Naive thymus-derived CD8-positive, alpha-beta T cell (primary cell): ENCODE measurements at regions not wholly inside any gene's neighbourhood (a gene's known extent, or its start where the extent isn't known, plus 50 kb on each side); places are given as distances from the start of the nearest gene placed in this dataset.
"Not testable (repeated sequence)": the region's sequence is repeated elsewhere in the genome, so short reads cannot be mapped to it uniquely, and the experiment has no call there.

Experiments
- ATAC-seq, 2 donors: fragments of 150-1000 bp; cut with Tn5 transposase in 1 of 2; sonication (Bioruptor Pico), chemical (Tn5 transposase) in 1 of 2; 1 replicate in 1 of 2; 2 replicates in 1 of 2; pipeline ENCODE4 v1.10.0; 2021; ENCODE audit warnings: mild to moderate bottlenecking in 2 of 2, moderate library complexity in 2 of 2
- POLR2A ChIA-PET: fragments of 350-600 bp; sonication (Branson Sonifier 250); formaldehyde crosslinking; loops from one replicate; lab custom pipeline; 2021; ENCODE audit warnings: antibody characterized with exemption; lab: Charles Lee
- DNase-seq, 10 donors: peaks; one replicate each; pipeline versions ENCODE4 v3.0.0 to v3.0.0-alpha.2; 2020 to 2022
- H3K27ac Mint-ChIP-seq, 10 donors: one replicate each; pipeline ENCODE4 v1.8.0; 2020 to 2022; ENCODE audit warnings: mild to moderate bottlenecking in 10 of 10, mixed read lengths in 10 of 10, moderate library complexity in 4 of 10, inconsistent platforms in 1 of 10
- H3K27me3 Mint-ChIP-seq, 5 donors: one replicate each; pipeline ENCODE4 v1.8.0; 2021 to 2022; ENCODE audit warnings: mixed read lengths in 5 of 5
- H3K36me3 Mint-ChIP-seq, 3 donors: one replicate each; pipeline ENCODE4 v1.8.0; 2020 to 2022; ENCODE audit warnings: mixed read lengths in 3 of 3, mild to moderate bottlenecking in 2 of 3, inconsistent platforms in 1 of 3
- H3K4me1 Mint-ChIP-seq, 4 donors: one replicate each; pipeline ENCODE4 v1.8.0; 2021 to 2022; ENCODE audit warnings: mixed read lengths in 4 of 4
- H3K4me3 Mint-ChIP-seq, 10 donors: one replicate each; pipeline ENCODE4 v1.8.0; 2020 to 2022; ENCODE audit warnings: mild to moderate bottlenecking in 10 of 10, mixed read lengths in 10 of 10, moderate library complexity in 6 of 10, inconsistent platforms in 1 of 10
- H3K9me3 Mint-ChIP-seq, 9 donors: one replicate each; pipeline ENCODE4 v1.8.0; 2020 to 2022; ENCODE audit warnings: mixed read lengths in 9 of 9, mild to moderate bottlenecking in 3 of 9, inconsistent platforms in 1 of 9, moderate library complexity in 1 of 9

DNA sequence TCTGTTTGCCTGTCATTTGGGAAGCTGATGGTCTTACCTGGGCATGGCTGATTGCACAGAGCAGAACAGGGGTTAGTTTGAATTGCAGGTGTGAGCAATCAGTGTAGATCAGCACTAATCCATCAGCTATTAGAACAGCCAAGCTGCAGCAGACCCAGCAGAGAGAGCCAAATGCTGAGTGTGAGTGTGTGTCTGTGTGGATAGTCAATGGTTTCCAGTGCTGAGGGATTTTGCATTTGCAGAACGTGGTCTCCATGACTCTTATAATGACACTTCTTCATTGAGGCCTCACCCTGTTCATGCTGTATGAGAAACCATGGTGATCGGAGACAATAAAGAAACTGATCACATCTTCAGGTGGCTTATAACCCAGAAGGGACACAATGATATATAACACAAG, 312.1 kb downstream of the SOX2 start:
- Mint-ChIP-seq H3K36me3 (no peaks in the 10 kb centered on the region), H3K4me1 (no peaks in the 10 kb centered on the region), H3K9me3 (peaks cover 0 to 3% (median 0%) of the 10 kb centered on the region in 9 donors), H3K27me3 (peaks cover 0 to 5% (median 0%) of the 10 kb centered on the region in 5 donors), H3K27ac (no peak overlapping the region), H3K4me3 (no peak overlapping the region)
- DNase-seq: no peak
- POLR2A ChIA-PET: no interaction called here
- no peak for ATAC-seq

DNA sequence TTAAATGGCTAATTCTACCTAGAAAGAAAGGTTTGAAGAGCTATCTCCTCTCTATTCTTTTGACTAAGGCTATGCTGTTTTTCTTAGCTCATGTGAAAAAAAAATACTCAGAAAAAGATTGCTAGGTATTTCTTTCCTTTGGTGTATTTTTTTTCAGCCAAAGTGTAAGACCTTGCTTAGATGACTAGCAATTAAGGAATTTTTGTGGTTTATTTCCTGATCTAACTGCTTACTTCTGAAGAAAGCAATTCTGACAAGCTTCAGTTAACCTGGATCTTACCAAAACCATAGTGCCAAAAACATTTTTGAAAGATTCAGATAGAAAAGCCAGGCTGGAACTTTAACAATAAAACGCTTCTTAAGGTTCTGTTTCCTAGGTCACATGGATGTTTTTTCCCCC, 315.6 kb downstream of the SOX2 start:
- POLR2A ChIA-PET: no interaction called here
- Mint-ChIP-seq H3K27me3 (no peaks in the 10 kb centered on the region), H3K36me3 (no peaks in the 10 kb centered on the region), H3K27ac (no peak overlapping the region), H3K4me1 (no peaks in the 10 kb centered on the region), H3K9me3 (peaks cover 0 to 5% (median 0%) of the 10 kb centered on the region in 9 donors), H3K4me3 (no peak overlapping the region)
- DNase-seq (no peak), ATAC-seq (no peak)

DNA sequence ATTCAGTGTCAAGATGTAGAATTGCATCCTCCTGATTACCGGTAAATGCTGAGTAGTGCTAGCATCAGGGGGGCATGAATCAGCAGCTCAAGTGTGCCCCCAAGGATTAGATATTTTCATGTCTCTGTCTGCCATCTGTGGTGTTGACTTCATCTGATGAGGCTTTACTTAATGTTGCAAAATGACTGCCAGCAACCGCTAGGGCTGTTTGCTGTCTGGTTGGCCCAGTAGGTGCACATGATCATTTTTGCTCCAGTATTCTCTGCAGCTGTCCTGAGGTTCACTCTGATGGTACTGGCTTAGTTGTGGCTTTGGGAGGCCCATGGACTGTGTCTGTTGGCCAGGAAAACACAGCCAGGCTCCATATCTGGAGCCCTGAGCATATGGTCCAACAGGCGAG, 316.4 kb downstream of the SOX2 start:
- DNase-seq (no peak), ATAC-seq (no peak)
- Mint-ChIP-seq H3K27ac (no peak overlapping the region), H3K9me3 (peaks cover 0 to 5% (median 0%) of the 10 kb centered on the region in 9 donors), H3K4me3 (no peak overlapping the region), H3K27me3 (no peaks in the 10 kb centered on the region), H3K36me3 (no peaks in the 10 kb centered on the region), H3K4me1 (no peaks in the 10 kb centered on the region)
- POLR2A ChIA-PET: no interaction called here

DNA sequence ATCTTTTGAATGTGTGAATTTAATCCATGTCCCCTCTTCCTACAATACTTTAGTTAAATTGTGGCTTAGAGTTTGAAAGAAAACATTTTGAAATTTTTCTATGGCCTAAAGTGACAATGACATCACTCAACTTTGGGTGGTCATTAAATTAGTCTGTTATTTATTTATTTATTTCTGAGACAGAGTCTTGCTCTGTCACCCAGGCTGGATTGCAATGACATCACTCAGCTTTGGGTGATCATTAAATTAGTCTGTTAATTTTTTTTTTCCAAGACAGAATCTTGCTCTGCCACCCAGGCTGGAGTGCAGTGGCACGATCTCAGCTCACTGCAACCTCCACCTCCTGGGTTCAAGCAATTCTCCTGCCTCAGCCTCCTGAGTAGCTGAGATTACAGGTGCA, 322.5 kb downstream of the SOX2 start:
- ATAC-seq, H3K4me3 Mint-ChIP-seq, DNase-seq, H3K27ac Mint-ChIP-seq, POLR2A ChIA-PET, H3K27me3 Mint-ChIP-seq, H3K36me3 Mint-ChIP-seq, H3K4me1 Mint-ChIP-seq: not testable (repeated sequence)
- H3K9me3 Mint-ChIP-seq: peaks cover 0 to 11% (median 5%) of the 10 kb centered on the region in 9 donors

DNA sequence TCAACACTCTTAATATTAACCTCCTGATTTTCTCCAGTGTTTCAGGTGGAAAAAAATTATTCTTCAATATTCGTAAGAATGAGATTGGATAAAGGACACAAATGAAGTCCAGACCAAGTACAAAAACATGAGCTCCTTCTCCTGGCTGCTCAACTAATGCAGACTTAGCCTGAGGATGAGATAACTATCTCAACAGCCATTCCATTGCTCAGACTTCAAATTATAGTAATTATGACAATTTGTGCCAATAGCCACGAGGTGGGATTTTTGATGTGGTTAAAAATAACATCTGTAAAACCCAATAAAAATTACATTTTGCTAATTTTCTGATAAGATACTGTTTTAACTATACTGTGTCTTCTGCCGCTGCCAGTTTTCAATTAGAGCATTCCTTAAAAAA, 323.6 kb downstream of the SOX2 start:
- POLR2A ChIA-PET: no interaction called here
- Mint-ChIP-seq H3K36me3 (no peaks in the 10 kb centered on the region), H3K27ac (no peak overlapping the region)

DNA sequence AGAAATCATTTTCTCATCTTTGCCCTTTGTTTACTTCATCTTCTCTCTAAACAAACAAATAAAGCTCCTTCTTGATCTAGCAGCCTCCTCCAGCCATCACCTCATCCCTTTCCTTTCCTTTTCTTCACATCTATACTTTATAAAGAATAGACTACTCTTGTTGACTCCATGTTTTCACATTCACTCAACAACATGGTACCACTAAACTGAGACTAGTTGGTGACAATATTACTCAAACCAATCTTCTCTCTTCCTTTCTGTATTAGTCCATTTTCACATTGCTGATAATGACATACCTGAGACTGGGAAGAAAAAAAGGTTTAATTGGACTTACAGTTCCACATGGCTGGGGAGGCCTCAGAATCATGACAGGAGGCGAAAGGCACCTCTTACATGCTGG, 324.7 kb downstream of the SOX2 start:
- Mint-ChIP-seq H3K4me1 (no peaks in the 10 kb centered on the region), H3K27me3 (no peaks in the 10 kb centered on the region), H3K4me3 (no peak overlapping the region), H3K9me3 (peaks cover 0 to 11% (median 3%) of the 10 kb centered on the region in 9 donors), H3K27ac (no peak overlapping the region), H3K36me3 (no peaks in the 10 kb centered on the region)
- DNase-seq: no peak
- POLR2A ChIA-PET: no interaction called here
- no peak for ATAC-seq

More for the DNA sequence above, 323.6 kb downstream of the SOX2 start:
- DNase-seq (no peak), ATAC-seq (no peak)
- Mint-ChIP-seq H3K4me3 (no peak overlapping the region), H3K9me3 (peaks cover 0 to 11% (median 3%) of the 10 kb centered on the region in 9 donors), H3K4me1 (no peaks in the 10 kb centered on the region), H3K27me3 (no peaks in the 10 kb centered on the region)

DNA sequence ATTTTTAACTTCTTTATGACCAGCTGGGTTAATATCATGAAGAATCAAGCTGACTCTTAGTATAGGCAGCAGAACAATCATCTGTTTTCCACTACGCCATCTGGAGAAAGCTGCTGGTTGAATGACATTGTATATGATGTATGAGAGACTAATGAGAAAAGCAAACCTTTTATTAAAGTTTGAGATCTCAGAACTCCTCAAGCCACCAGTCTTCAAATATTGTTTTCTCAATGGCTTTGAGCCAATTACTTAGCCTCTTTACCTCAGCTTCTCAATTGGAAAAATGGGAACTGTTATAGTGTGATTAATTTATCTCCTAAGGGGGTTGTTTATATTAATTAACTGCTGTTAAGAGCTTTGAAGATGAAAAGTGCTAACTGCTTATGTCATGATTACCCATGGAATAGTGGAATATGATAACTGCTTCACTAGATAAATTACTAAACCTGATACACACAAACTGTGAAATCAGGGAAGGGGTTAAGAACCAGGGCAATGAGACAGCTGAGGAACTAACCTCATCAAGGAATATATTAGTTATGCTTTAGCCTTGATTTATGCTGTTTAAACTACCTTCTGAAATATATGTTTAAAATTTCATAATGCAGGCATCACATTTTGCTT, 330.1 kb downstream of the SOX2 start:
- Mint-ChIP-seq H3K36me3 (no peaks in the 10 kb centered on the region), H3K27me3 (no peaks in the 10 kb centered on the region), H3K27ac (no peak overlapping the region), H3K4me1 (no peaks in the 10 kb centered on the region), H3K9me3 (peaks cover 0 to 14% (median 6%) of the 10 kb centered on the region in 9 donors), H3K4me3 (no peak overlapping the region)
- no peak for DNase-seq
- POLR2A ChIA-PET: no interaction called here
- ATAC-seq: no peak

DNA sequence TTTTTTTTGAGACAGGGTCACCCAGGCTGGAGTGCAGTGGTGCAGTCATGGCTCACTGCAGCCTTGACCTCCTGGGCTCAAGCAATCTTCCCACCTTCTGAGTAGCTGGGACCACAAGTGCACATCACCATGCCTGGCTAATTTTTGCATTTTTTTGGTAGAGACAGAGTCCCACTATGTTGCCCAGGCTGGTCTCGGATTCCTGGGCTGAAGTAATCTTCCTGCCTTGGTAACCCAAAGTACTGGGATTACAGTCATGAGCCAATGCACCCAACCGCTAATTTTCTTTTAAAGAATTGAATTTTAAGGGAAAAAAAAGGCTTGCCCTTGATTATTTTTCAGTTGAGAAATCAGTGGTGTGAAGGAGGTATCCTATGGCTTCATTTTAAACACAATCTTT, 334.0 kb downstream of the SOX2 start:
- ATAC-seq (no peak), DNase-seq (no peak)
- POLR2A ChIA-PET: no interaction called here
- no peaks in the 10 kb centered on the region for H3K27me3 Mint-ChIP-seq
- H3K4me1 Mint-ChIP-seq: no peaks in the 10 kb centered on the region
- H3K36me3 Mint-ChIP-seq: no peaks in the 10 kb centered on the region
- H3K4me3 Mint-ChIP-seq: no peak overlapping the region
- H3K9me3 Mint-ChIP-seq: peaks cover 0 to 23% (median 5%) of the 10 kb centered on the region in 9 donors
- H3K27ac Mint-ChIP-seq: no peak overlapping the region

DNA sequence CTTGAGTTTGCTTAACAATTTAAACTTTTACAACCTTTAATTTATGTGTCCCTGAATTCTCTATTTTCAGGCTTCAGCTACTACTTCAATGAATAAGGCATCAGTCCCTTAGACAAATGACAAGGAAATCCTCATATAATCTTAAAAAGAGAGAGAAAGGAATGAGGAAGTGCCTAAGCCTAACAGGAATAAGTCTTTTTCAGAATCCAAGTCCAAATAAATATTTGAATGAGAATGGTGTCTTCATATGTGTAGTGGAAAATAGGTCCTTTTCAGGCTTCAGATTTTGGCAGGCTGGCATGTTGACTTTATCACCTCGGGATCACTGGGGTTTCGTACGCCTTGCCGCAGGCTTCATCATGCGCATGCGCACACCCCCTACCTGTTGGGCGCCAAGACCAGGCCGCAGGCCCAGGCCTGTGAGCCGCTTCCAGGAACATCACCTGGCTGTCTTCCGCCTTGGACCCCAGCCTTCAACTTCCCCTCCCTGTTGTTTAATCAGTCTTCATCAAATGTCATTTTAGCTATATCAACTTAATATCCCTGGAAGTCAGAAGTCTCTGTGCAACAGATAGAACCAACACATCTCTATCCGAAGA, 334.5 kb downstream of the SOX2 start:
- no peak overlapping the region for H3K4me3 Mint-ChIP-seq
- H3K4me1 Mint-ChIP-seq: no peaks in the 10 kb centered on the region
- no peaks in the 10 kb centered on the region for H3K36me3 Mint-ChIP-seq
- ATAC-seq (no peak), DNase-seq (no peak)
- H3K27me3 Mint-ChIP-seq: no peaks in the 10 kb centered on the region
- H3K9me3 Mint-ChIP-seq: peaks cover 0 to 21% (median 5%) of the 10 kb centered on the region in 9 donors
- no peak overlapping the region for H3K27ac Mint-ChIP-seq
- POLR2A ChIA-PET: no interaction called here

DNA sequence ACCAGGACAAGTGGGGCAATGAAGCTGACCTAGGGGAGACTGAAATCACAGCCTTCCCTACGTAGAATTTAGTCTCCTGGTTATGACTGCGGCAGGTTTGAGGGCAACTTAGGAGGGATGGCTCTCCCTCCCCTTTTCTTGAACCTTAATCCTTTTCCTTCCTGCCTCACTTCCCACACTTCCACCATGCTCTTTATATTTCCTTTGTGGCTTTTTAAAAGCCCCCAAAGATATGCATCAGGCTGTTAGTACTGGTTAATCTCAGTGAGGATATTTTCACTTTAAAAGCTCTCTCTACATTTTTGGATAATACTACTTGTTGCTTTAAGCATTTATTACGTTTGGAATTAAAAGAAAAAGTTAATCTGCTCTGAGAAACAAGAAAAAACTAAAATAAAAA, 339.2 kb downstream of the SOX2 start:
- POLR2A ChIA-PET: no interaction called here
- H3K36me3 Mint-ChIP-seq: no peaks in the 10 kb centered on the region
- no peak overlapping the region for H3K27ac Mint-ChIP-seq
- no peak for DNase-seq
- H3K4me3 Mint-ChIP-seq: no peak overlapping the region
- H3K27me3 Mint-ChIP-seq: peaks cover 0 to 3% (median 0%) of the 10 kb centered on the region in 5 donors
- no peak for ATAC-seq
- H3K9me3 Mint-ChIP-seq: peaks cover 0 to 14% (median 0%) of the 10 kb centered on the region in 9 donors
- H3K4me1 Mint-ChIP-seq: no peaks in the 10 kb centered on the region

DNA sequence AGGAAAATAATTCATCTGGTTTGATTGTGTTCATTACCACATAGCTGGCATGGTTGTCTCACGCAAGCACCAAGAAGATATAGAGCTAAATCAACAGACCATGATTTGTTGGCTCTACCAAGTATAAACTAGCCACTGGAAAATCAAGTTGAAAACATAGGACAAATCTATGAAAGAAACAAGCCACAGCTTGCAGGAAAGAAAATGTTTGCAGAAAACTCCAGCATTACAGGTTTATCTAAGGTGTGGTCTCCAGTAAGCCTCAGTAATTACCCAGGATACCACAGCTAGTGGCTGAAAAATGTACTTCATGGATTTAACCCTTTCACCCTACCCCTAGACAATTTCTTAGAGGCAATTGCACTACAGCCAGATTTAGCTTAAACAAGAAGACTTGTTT, 340.6 kb downstream of the SOX2 start:
- H3K36me3 Mint-ChIP-seq: no peaks in the 10 kb centered on the region
- POLR2A ChIA-PET: no interaction called here
- peaks cover 0 to 3% (median 0%) of the 10 kb centered on the region in 5 donors for H3K27me3 Mint-ChIP-seq
- H3K27ac Mint-ChIP-seq: no peak overlapping the region
- H3K9me3 Mint-ChIP-seq: peaks cover 0 to 6% (median 0%) of the 10 kb centered on the region in 9 donors
- no peak for DNase-seq
- no peaks in the 10 kb centered on the region for H3K4me1 Mint-ChIP-seq
- ATAC-seq: no peak
- no peak overlapping the region for H3K4me3 Mint-ChIP-seq

DNA sequence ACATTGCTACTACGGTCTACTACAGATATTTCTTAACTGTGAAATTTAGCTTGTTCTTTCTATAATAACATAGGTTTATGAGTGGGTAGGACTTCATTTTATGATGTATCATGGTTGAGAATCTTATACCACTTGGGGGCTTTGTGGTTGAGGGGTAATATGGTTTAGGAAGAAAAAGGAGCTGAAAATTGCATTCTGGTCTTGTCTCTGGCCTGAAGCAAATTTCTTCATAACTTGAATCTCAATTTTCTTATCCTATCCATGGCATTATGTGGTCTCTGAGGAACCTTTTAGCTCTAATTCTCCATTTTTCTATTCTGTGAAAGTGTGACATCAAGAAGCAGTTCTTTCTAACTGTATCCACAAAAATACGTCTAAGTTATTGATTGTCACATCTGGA, 341.0 kb downstream of the SOX2 start:
- peaks cover 0 to 4% (median 0%) of the 10 kb centered on the region in 9 donors for H3K9me3 Mint-ChIP-seq
- H3K36me3 Mint-ChIP-seq: no peaks in the 10 kb centered on the region
- no peak overlapping the region for H3K4me3 Mint-ChIP-seq
- no peak for ATAC-seq
- POLR2A ChIA-PET: no interaction called here
- H3K4me1 Mint-ChIP-seq: no peaks in the 10 kb centered on the region
- DNase-seq: no peak
- peaks cover 0 to 3% (median 0%) of the 10 kb centered on the region in 5 donors for H3K27me3 Mint-ChIP-seq
- H3K27ac Mint-ChIP-seq: no peak overlapping the region

DNA sequence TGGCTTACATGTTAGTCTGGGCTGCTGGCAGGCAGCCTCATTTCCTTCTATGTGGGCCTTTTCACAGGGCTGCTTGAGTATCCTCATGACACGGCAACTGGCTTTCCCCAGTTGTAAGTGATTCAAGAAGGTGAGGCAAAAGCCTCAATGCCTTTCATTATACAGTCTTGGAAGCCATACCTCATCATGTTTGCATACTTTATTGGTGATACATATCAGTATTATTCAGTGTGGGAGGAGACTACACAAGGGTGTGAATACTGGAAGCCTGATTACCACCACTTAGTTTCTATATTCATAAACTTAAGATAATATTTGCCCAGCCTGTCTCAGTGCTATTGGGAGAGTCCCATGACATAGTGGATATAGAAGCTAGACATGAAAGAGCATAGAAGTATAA, 346.8 kb downstream of the SOX2 start:
- POLR2A ChIA-PET: no interaction called here
- Mint-ChIP-seq H3K4me1 (no peaks in the 10 kb centered on the region), H3K36me3 (no peaks in the 10 kb centered on the region), H3K27ac (no peak overlapping the region), H3K9me3 (peaks cover 0 to 2% (median 0%) of the 10 kb centered on the region in 9 donors), H3K4me3 (no peak overlapping the region), H3K27me3 (peaks cover 0 to 3% (median 0%) of the 10 kb centered on the region in 5 donors)
- ATAC-seq (no peak), DNase-seq (no peak)

DNA sequence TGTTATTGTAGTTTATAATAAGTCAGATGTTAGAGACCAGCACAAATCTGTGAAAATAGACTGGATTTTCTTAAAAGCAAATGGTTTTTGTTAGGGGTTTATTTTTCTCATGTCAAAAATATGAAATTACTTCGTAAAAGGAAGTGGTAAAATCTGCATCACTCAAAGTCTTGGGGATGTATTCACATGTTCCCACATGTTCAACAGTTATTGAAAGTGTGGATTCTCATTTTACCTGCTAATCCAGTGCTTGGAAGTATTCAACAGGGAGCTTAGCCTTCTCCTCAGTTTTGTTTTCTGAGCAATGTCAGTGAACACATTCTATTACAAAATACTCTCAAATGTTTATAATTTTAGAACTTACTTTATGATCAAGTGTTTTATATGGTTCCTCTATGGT, 352.0 kb downstream of the SOX2 start:
- H3K9me3 Mint-ChIP-seq: peaks cover 0 to 2% (median 0%) of the 10 kb centered on the region in 9 donors
- H3K4me1 Mint-ChIP-seq: no peaks in the 10 kb centered on the region
- no peak overlapping the region for H3K4me3 Mint-ChIP-seq
- H3K36me3 Mint-ChIP-seq: no peaks in the 10 kb centered on the region
- DNase-seq: no peak
- no peak for ATAC-seq
- POLR2A ChIA-PET: no interaction called here
- no peaks in the 10 kb centered on the region for H3K27me3 Mint-ChIP-seq
- no peak overlapping the region for H3K27ac Mint-ChIP-seq
